Natural killer cell (primary cell): ENCODE measurements at regions not wholly inside any gene's neighbourhood (a gene's known extent, or its start where the extent isn't known, plus 50 kb on each side); places are given as distances from the start of the nearest gene placed in this dataset.

Experiments used
- ATAC-seq, 3 donors: fragments of 150-1000 bp in 2 of 3; fragments of 200-7000 bp in 1 of 3; cut with Tn5 transposase; 1 replicate in 1 of 3; 2 replicates in 2 of 3; pipeline ENCODE4 v1.10.0; 2021; ENCODE audit warnings: mild to moderate bottlenecking in 2 of 3, moderate library complexity in 2 of 3
- DNase-seq, 2 donors: peaks; one replicate each; pipeline versions ENCODE4 v3.0.0 to v3.0.0-alpha.2; 2013 to 2021; ENCODE audit warnings: mixed read lengths in 1 of 2
- H3K27ac ChIP-seq: one replicate; pipeline ENCODE4 v1.5.1; 2013; ENCODE audit warnings: mild to moderate bottlenecking, low read length
- H3K27me3 ChIP-seq: one replicate; pipeline ENCODE4 v1.6.1; 2013; ENCODE audit warnings: low read length; ENCODE audit not compliant: control insufficient read depth, insufficient read depth
- H3K36me3 ChIP-seq: one replicate; pipeline ENCODE4 v1.6.1; 2013; ENCODE audit warnings: low read length; ENCODE audit not compliant: control insufficient read depth, insufficient read depth
- H3K4me1 ChIP-seq: one replicate; pipeline ENCODE4 v1.6.1; 2013; ENCODE audit warnings: low read length; ENCODE audit not compliant: control insufficient read depth, insufficient read depth
- H3K4me3 ChIP-seq: one replicate; pipeline ENCODE4 v1.5.1; 2013; ENCODE audit warnings: low read length
- H3K9me3 ChIP-seq: one replicate; pipeline ENCODE4 v1.6.1; 2013; ENCODE audit warnings: low read length; ENCODE audit not compliant: control insufficient read depth, insufficient read depth
- H3K27ac Mint-ChIP-seq, 2 donors: one replicate each; pipeline ENCODE4 v1.8.0; 2022; ENCODE audit warnings: mild to moderate bottlenecking in 2 of 2, mixed read lengths in 2 of 2, moderate library complexity in 1 of 2
- H3K27me3 Mint-ChIP-seq, 2 donors: one replicate each; pipeline ENCODE4 v1.8.0; 2022; ENCODE audit warnings: low read depth in 2 of 2, mixed read lengths in 2 of 2
- H3K36me3 Mint-ChIP-seq: one replicate; pipeline ENCODE4 v1.8.0; 2022; ENCODE audit warnings: mixed read lengths
- H3K4me1 Mint-ChIP-seq, 2 donors: one replicate each; pipeline ENCODE4 v1.8.0; 2022; ENCODE audit warnings: mixed read lengths in 2 of 2
- H3K4me3 Mint-ChIP-seq: one replicate; pipeline ENCODE4 v1.8.0; 2022; ENCODE audit warnings: mild to moderate bottlenecking, moderate library complexity, mixed read lengths
- H3K9me3 Mint-ChIP-seq, 2 donors: one replicate each; pipeline ENCODE4 v1.8.0; 2022; ENCODE audit warnings: mixed read lengths in 2 of 2
- CTCF ChIP-seq: fragments of 200-600 bp; IDR thresholded peaks from one replicate; pipeline ENCODE4 v1.8.0; 2022; ENCODE audit warnings: antibody characterized with exemption
- WGBS: methylation state at CpG from one replicate; pipeline ENCODE4 v1.1.7; 2013; ENCODE audit warnings: missing lambda C conversion rate; ENCODE audit not compliant: insufficient coverage; 5-methylcytosine and 5-hydroxymethylcytosine counted together
- intact Hi-C: fragments of 100-400 bp; cut with micrococcal nuclease; formaldehyde crosslinking; loops from one replicate; pipeline ENCODE4 v1.14.2; 2022

GRCh38 chr12:67474934-67475620 is 173.5 kb upstream of the DYRK2 start:
- H3K4me3 Mint-ChIP-seq: no peak overlapping the region
- no peak overlapping the region for H3K4me3 ChIP-seq
- WGBS: 96% methylated on average over 3 of the region's 3 CpGs
- H3K36me3 Mint-ChIP-seq: no peaks in the 10 kb centered on the region
- intact Hi-C loops: no loop called here
- peaks cover 7% of the 10 kb centered on the region in 2 donors for H3K27me3 Mint-ChIP-seq
- no peaks in the 10 kb centered on the region for H3K36me3 ChIP-seq
- DNase-seq (no peak), ATAC-seq (no peak)
- no peak for TF ChIP-seq CTCF
- no peak overlapping the region for H3K27ac Mint-ChIP-seq
- no peaks in the 10 kb centered on the region for H3K4me1 ChIP-seq
- H3K9me3 ChIP-seq: no peaks in the 10 kb centered on the region
- no peaks in the 10 kb centered on the region for H3K9me3 Mint-ChIP-seq
- no peak overlapping the region for H3K27ac ChIP-seq
- no peaks in the 10 kb centered on the region for H3K4me1 Mint-ChIP-seq
- no peaks in the 10 kb centered on the region for H3K27me3 ChIP-seq

GRCh38 chr12:67475725-67476124 is 172.8 kb upstream of the DYRK2 start:
- Histone ChIP-seq H3K36me3 (no peaks in the 10 kb centered on the region), H3K27ac (no peak overlapping the region), H3K9me3 (no peaks in the 10 kb centered on the region), H3K4me1 (no peaks in the 10 kb centered on the region), H3K4me3 (no peak overlapping the region), H3K27me3 (no peaks in the 10 kb centered on the region)
- no peaks in the 10 kb centered on the region for H3K9me3 Mint-ChIP-seq
- ATAC-seq (no peak), DNase-seq (no peak)
- intact Hi-C loops: no loop called here
- H3K4me3 Mint-ChIP-seq: no peak overlapping the region
- TF ChIP-seq CTCF: no peak
- peaks cover 7% of the 10 kb centered on the region in 2 donors for H3K27me3 Mint-ChIP-seq
- 86% methylated on average over 2 of the region's 2 CpGs for WGBS
- no peaks in the 10 kb centered on the region for H3K4me1 Mint-ChIP-seq
- no peaks in the 10 kb centered on the region for H3K36me3 Mint-ChIP-seq
- H3K27ac Mint-ChIP-seq: no peak overlapping the region

GRCh38 chr12:67477681-67478265 is 170.8 kb upstream of the DYRK2 start:
- Mint-ChIP-seq H3K4me1 (peaks cover 8% of the 10 kb centered on the region in 2 donors), H3K9me3 (no peaks in the 10 kb centered on the region), H3K27me3 (peaks cover 7% of the 10 kb centered on the region in 2 donors), H3K27ac (no peak overlapping the region), H3K4me3 (no peak overlapping the region), H3K36me3 (no peaks in the 10 kb centered on the region)
- H3K4me3 ChIP-seq: no peak overlapping the region
- TF ChIP-seq CTCF: no peak
- no peaks in the 10 kb centered on the region for H3K36me3 ChIP-seq
- no peaks in the 10 kb centered on the region for H3K27me3 ChIP-seq
- ATAC-seq (no peak), DNase-seq (no peak)
- H3K4me1 ChIP-seq: peaks cover 8% of the 10 kb centered on the region
- H3K27ac ChIP-seq: no peak overlapping the region
- WGBS: 93% methylated on average over 8 of the region's 8 CpGs
- H3K9me3 ChIP-seq: no peaks in the 10 kb centered on the region
- intact Hi-C loops: no loop called here
